Mammary epithelial cell (primary cell): ENCODE measurements at regions not wholly inside any gene's neighbourhood (a gene's known extent, or its start where the extent isn't known, plus 50 kb on each side); places are given as distances from the start of the nearest gene placed in this dataset.

Source experiments
- EZH2 ChIP-seq: IDR thresholded peaks from 2 replicates; pipeline ENCODE4 v1.6.1; 2012; ENCODE audit warnings: low read length, inconsistent platforms, borderline replicate concordance
- TF ChIP-seq, protein P1 (sequence below), 2 donors: IDR thresholded peaks in 1 of 2; conservative IDR thresholded peaks in 1 of 2; 2 replicates each; pipeline ENCODE4 v1.5.1; 2011 to 2012; ENCODE audit warnings: inconsistent platforms in 2 of 2, low read length in 2 of 2, mild to moderate bottlenecking in 2 of 2, control low read depth in 1 of 2, low read depth in 1 of 2; ENCODE audit not compliant: insufficient read depth in 1 of 2; ENCODE audit errors: extremely low read depth in 1 of 2

DNA sequence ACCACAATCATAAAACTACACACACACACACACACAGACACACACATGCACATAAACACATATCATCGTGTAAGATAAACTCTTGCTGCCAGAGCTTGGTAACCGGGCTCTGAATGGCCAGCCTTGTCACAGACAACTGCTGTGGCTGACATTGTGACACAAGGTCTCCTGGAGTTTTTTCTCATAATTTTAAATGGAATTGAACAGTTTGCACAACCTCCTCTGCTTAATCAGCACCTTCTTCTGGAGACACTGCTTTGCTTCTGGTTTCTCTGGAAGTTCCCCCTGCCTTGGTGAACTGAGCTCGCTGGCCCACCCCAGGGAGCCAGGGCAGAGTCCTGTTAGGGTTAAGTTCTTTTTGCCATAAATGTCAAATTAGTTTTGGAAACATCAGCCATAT is 115.4 kb downstream of the UTP18 start:
- TF ChIP-seq, protein P1, sequence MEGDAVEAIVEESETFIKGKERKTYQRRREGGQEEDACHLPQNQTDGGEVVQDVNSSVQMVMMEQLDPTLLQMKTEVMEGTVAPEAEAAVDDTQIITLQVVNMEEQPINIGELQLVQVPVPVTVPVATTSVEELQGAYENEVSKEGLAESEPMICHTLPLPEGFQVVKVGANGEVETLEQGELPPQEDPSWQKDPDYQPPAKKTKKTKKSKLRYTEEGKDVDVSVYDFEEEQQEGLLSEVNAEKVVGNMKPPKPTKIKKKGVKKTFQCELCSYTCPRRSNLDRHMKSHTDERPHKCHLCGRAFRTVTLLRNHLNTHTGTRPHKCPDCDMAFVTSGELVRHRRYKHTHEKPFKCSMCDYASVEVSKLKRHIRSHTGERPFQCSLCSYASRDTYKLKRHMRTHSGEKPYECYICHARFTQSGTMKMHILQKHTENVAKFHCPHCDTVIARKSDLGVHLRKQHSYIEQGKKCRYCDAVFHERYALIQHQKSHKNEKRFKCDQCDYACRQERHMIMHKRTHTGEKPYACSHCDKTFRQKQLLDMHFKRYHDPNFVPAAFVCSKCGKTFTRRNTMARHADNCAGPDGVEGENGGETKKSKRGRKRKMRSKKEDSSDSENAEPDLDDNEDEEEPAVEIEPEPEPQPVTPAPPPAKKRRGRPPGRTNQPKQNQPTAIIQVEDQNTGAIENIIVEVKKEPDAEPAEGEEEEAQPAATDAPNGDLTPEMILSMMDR (conservative IDR thresholded peaks at IDR 0.05 in 1 of 2, IDR thresholded peaks at IDR 0.05 in 1 of 2; ENCODE audit: extremely low read depth in 1 of 2, insufficient read depth in 1 of 2, low read depth in 1 of 2, low read length in 2 of 2), result no peak
- no peak for TF ChIP-seq EZH2
